Mucosa of descending colon (tissue), 3 donors: ENCODE measurements at regions not wholly inside any gene's neighbourhood (a gene's known extent, or its start where the extent isn't known, plus 50 kb on each side); places are given as distances from the start of the nearest gene placed in this dataset.

Experiments used
- ATAC-seq: fragments of 200-7000 bp; cut with Tn5 transposase; one replicate; pipeline ENCODE4 v1.9.1; 2020; ENCODE audit warnings: mild to moderate bottlenecking, moderate library complexity
- DNase-seq, 3 donors: peaks; one replicate each; pipeline ENCODE4 v3.0.0-alpha.2; 2020
- H3K36me3 ChIP-seq: fragments of 200-600 bp; one replicate; pipeline ENCODE4 v1.8.0; 2021; ENCODE audit warnings: low read depth, mild to moderate bottlenecking
- H3K4me1 ChIP-seq: fragments of 200-600 bp; one replicate; pipeline ENCODE4 v1.8.0; 2021; ENCODE audit warnings: low read depth, mild to moderate bottlenecking
- H3K4me3 ChIP-seq: fragments of 200-600 bp; one replicate; pipeline ENCODE4 v1.8.0; 2021; ENCODE audit warnings: mild to moderate bottlenecking
- H3K9me3 ChIP-seq: fragments of 200-600 bp; one replicate; pipeline ENCODE4 v1.8.0; 2021; ENCODE audit warnings: mild to moderate bottlenecking
- CTCF ChIP-seq: fragments of 200-600 bp; IDR thresholded peaks from one replicate; pipeline ENCODE4 v1.8.0; 2022; ENCODE audit warnings: antibody characterized with exemption, mild to moderate bottlenecking
- intact Hi-C, 2 donors: fragments of 100-400 bp; cut with DNase I in 1 of 2; cut with micrococcal nuclease in 1 of 2; formaldehyde crosslinking; loops; one replicate each; pipeline versions ENCODE4 v1.11.0 to v1.11.1; 2022; cut with DNase I, micrococcal nuclease
- donor health status: DM: no; HTN: no; CAD: no; lungs with moderate emphysema.
- donor health status: DM: no; HTN: no; CAD: no.
- donor health status: DM: no; HTN: yes; CAD: no.

GRCh38 chr18:45137087-45137419 is 456.4 kb downstream of the SETBP1 start:
- ATAC-seq = no peak
- no peak for DNase-seq
- TF ChIP-seq CTCF = no peak
- H3K36me3 ChIP-seq = no peaks in the 10 kb centered on the region
- no peak overlapping the region for H3K4me3 ChIP-seq
- no peaks in the 10 kb centered on the region for H3K9me3 ChIP-seq
- no peaks in the 10 kb centered on the region for H3K4me1 ChIP-seq
- intact Hi-C loops = no loop called here

- DNase-seq (no peak), ATAC-seq (no peak)
- no peaks in the 10 kb centered on the region for H3K4me1 ChIP-seq
- no peak for TF ChIP-seq CTCF
- no peaks in the 10 kb centered on the region for H3K36me3 ChIP-seq
- H3K9me3 ChIP-seq = no peaks in the 10 kb centered on the region
- no peak overlapping the region for H3K4me3 ChIP-seq
- intact Hi-C loops = no loop called here
Measured at GRCh38 chr18:45139478-45139877, 458.8 kb downstream of the SETBP1 start.

GRCh38 chr18:45142868-45143267 is 462.2 kb downstream of the SETBP1 start:
- ATAC-seq (no peak), DNase-seq (no peak)
- Histone ChIP-seq H3K9me3 (no peaks in the 10 kb centered on the region), H3K4me3 (no peak overlapping the region), H3K4me1 (no peaks in the 10 kb centered on the region), H3K36me3 (no peaks in the 10 kb centered on the region)
- TF ChIP-seq CTCF = no peak
- intact Hi-C loops = no loop called here

GRCh38 chr18:45149712-45150111 is 465.6 kb upstream of the SLC14A2 start:
- no peaks in the 10 kb centered on the region for H3K9me3 ChIP-seq
- H3K36me3 ChIP-seq = no peaks in the 10 kb centered on the region
- no peak for TF ChIP-seq CTCF
- ATAC-seq (no peak), DNase-seq (no peak)
- H3K4me3 ChIP-seq = no peak overlapping the region
- intact Hi-C loops = no loop called here
- H3K4me1 ChIP-seq = no peaks in the 10 kb centered on the region

GRCh38 chr18:45151645-45152044 is 463.6 kb upstream of the SLC14A2 start:
- H3K9me3 ChIP-seq = no peaks in the 10 kb centered on the region
- no peak for DNase-seq
- no peak for TF ChIP-seq CTCF
- H3K36me3 ChIP-seq = no peaks in the 10 kb centered on the region
- no peak for ATAC-seq
- no peaks in the 10 kb centered on the region for H3K4me1 ChIP-seq
- H3K4me3 ChIP-seq = no peak overlapping the region
- intact Hi-C loops = no loop called here

- no peaks in the 10 kb centered on the region for H3K9me3 ChIP-seq
- intact Hi-C loops = no loop called here
- no peak overlapping the region for H3K4me3 ChIP-seq
- no peak for TF ChIP-seq CTCF
- no peaks in the 10 kb centered on the region for H3K4me1 ChIP-seq
- ATAC-seq (no peak), DNase-seq (no peak)
- H3K36me3 ChIP-seq = no peaks in the 10 kb centered on the region
Measured at GRCh38 chr18:45155526-45155925, 459.8 kb upstream of the SLC14A2 start.
